Fibroblast of skin of right biceps (primary cell): ENCODE measurements at regions not wholly inside any gene's neighbourhood (a gene's known extent, or its start where the extent isn't known, plus 50 kb on each side); places are given as distances from the start of the nearest gene placed in this dataset.
"Not testable (repeated sequence)": the region's sequence is repeated elsewhere in the genome, so short reads cannot be mapped to it uniquely, and the experiment has no call there.

ENCODE experiments used
- DNase-seq: peaks from one replicate; pipeline ENCODE4 v3.0.0-alpha.2; 2013

DNA sequence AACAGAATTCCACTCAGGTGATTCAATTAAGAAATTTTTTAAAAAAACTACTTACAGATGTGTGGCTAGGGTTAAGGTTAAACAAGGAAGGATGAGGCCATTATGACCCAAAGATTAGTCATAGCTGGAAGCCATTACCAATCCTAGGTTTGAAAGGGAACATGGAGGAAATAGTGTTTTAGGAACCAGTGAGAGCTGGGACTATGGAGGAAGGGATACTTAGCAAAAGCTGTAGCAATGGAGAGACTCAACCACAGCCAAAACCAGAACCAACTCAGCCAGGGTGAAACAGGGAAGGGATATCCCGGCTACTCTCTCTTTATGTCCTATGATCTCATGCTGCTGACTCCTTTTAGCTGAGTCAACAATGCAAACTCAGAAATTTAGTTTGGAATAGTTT is 148.6 kb upstream of the CNKSR2 start:
- DNase-seq = peak; percentile 6

DNA sequence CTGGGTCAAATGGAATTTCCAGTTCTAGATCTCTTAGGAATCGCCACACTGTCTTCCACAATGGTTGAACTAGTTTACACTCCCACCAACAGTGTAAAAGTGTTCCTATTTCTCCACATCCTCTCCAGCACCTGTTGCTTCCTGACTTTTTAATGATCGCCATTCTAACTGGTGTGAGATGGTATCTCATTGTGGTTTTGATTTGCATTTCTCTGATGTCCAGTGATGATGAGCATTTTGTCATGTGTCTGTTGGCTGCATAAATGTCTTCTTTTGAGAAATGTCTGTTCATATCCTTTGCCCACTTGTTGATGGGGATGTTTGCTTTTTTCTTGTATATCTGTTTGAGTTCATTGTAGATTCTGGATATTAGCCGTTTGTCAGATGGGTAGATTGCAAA is 145.2 kb upstream of the CNKSR2 start:
- DNase-seq = not testable (repeated sequence)

DNA sequence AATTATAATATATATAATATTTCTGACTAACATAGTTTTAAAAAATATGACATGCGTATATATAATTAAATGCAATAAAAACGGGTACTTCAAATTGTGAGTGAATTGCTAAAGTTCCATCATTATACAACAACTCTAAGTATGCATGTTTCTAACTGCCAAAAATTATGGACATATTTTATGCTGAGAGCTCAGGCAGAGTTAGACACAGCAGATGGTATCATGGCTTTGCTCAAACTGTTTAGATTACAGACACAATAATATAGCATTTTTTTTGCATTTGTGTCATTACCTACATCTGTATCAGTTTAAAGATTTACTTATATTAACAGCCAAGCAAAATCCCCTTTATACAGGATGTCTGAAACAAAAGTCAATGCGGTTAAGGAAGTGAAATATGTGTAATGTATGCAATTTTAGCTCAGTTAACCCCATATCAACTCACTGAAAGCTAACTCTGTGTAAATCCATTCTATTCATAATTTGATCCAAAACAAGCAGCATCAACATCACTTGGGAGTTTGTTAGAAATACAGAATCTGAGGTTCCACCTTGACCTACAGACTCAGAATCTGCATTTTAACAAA is 119.1 kb upstream of the CNKSR2 start:
- DNase-seq = no peak

DNA sequence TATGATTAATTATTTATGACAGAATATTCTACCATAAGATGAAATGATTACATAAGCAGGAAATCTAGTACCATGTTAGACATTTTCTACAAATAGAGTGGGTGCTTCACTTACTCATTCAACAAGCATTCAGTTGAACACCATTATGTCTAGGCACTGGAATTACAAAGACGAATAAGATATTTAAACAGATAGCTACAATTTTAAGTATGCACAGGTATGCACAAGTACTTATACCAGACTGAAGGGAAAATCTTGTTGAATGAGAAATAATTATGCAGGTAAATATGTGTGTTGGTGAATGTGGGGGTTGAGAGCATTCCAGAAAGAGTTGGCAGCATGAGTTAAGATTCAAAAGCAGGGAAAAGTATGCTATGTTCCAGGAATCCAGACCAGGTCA is 107.3 kb upstream of the CNKSR2 start:
- no peak for DNase-seq

DNA sequence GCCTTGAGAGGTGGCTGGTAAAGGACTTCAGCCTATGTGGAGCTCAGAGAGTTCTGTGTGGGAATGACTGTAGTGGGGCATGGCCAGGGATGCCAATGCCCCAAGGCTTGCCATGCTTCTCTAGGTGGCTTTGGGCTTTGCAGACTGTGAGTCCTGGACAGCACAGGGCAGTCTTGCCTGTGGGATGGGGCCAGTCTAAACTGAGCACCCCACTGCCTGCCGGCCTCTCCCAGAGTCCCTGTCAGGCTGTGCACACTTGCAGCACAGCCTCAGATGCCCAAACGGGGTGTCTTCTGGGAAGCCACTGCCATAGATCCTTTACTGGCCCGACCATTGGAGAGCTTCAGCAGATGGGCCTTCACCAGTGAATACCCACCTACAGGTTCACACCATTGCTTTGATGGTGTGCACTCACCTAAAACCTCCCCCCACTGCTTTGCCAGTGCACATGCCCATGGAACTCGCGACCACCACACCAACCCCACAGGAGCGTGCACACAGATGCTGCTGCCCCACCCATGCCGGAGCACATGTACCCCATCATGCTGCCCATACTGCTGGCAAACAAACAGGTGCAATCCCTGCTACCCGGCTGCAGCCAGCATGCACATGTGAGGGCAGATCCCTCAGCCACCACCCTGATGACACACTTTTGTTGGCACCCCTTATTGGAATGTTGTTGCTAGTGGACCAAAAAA is 97.3 kb upstream of the CNKSR2 start:
- no peak for DNase-seq

DNA sequence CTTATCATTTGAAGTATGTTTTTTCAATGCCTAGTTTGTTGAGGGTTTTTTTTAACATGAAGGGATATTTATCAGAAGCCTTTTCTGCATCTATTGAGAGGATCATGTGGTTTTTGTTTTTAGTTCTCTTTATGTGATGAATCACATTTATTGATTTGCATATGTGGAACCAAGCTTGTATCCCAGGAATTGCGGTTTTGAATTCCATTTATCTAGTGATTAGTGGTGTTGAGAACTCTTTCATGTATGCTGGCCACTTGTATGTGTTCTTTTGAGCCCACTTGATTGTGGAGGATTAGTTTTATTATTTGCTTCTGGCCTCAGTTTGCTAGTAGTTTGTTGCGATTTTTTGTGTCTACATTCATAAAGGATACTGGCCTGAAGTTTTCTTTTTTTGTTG is 85.0 kb upstream of the CNKSR2 start:
- DNase-seq = no peak

DNA sequence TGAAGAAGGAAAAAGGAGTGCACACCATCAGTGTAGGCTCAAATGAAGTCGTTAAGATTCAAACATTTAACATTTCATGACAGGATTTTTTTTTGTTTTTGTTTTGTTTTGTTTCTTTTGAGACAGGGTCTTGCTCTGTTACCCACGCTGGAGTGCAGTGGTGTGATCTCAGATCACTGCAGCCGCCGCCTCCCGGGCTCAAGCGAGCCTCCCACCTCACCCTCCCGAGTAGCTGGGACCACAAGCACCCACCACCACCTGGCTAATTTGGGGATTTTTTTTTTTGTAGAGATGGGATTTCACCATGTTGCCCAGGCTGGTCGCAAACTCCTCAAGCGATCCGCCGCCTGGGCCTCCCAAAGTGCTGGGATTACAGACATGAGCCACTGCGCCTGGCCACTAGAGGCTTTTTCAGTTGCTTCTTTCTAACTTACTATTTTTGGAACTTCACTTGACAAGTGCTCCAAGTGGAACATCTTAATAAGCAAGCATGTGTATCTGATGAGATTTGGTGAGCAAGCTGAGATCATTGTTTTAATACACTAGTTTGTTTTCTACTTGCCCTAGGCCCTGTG is 78.9 kb upstream of the CNKSR2 start:
- DNase-seq = no peak

DNA sequence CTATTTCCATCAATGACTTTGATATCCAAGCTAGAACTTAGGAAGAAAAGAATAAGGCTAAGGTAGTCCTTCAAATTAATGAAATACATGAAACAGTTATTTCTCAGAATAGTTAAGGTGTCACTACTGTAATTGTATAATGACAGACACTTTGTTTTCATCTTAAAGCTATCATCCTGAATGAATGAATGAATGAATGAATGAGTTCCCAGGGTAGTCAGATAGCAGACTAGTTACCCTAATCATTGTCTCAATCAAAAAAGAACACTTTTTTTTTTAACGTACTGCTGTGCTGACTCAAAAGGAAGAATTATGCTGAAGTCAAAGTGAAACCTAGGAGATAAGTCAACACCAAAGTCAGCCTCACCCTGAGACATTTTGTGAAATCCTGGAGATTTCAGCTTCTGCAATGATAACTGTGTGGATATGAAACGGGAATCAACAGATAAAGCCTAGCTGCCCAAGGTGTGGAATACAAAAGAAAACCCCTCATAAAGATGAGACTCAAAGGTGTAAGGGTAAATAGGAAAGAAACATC is 68.3 kb upstream of the CNKSR2 start:
- no peak for DNase-seq

DNA sequence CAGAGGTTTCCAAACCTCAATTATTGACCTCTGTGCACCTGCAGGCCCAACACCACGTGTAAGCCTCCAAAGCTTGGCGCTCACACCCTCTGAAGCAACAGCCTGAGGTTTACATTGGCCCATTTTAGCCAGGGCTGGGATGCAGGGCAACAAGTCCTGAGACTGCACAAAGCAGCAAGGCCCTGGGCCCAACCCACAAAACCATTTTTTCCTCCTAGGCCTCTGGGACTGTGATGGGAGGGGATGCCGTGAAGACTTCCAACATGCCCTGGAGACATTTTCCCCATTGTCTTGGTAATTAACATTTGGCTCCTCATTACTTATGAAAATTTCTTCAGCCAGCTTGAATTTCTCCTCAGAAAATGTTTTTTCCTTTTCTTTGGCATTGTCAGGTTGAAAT is 54.9 kb upstream of the CNKSR2 start:
- no peak for DNase-seq
